ENCODE measurements at regions not wholly inside any gene's neighbourhood (a gene's known extent, or its start where the extent isn't known, plus 50 kb on each side); places are given as distances from the start of the nearest gene placed in this dataset.
"Not testable (repeated sequence)": the region's sequence is repeated elsewhere in the genome, so short reads cannot be mapped to it uniquely, and the experiment has no call there.

DNA sequence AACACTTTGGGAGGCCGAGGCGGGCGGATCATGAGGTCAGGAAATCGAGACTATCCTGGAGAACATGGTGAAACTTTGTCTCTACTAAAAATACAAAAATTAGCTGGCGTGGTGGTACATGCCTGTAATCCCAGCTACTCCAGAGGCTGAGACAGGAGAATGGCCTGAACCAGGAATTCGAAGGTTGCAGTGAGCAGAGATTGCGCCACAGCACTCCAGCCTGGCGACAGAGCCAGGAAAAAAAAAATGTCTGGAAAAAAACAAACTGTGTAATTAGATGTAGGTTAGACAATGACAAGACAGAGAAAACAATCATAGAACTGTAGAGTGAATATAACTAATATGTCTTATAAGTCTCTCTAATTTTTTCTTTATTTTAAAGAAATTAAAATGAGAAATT is 1002.5 kb upstream of the LCORL start:
- H3K14ac ChIP-seq (ENCODE audit: low read length in 2 of 2) = no peak overlapping the region
- H3K18ac ChIP-seq (ENCODE audit: low read depth in 1 of 2, low read length in 2 of 2) = no peak overlapping the region
- no peak overlapping the region for H4K91ac ChIP-seq (ENCODE audit: low read length)
- no peaks in the 10 kb centered on the region for H3K9me3 ChIP-seq (ENCODE audit: control insufficient read depth, low read length)
- no peak overlapping the region for H3K9ac ChIP-seq (ENCODE audit: low read length)
- no peak overlapping the region for H3K23ac ChIP-seq (ENCODE audit: low read length in 2 of 2)
- H3K79me1 ChIP-seq (replicated peaks; ENCODE audit: low read length, poor library complexity, severe bottlenecking) = no peaks in the 10 kb centered on the region
- no peak overlapping the region for H2BK12ac ChIP-seq (ENCODE audit: low read length in 2 of 2)
- H2BK15ac ChIP-seq (ENCODE audit: low read depth, poor library complexity, severe bottlenecking) = no peak overlapping the region
- no peak for DNase-seq
- 95% methylated on average over 8 of the region's 8 CpGs for WGBS
- H3K27ac ChIP-seq (ENCODE audit: low read length, poor library complexity, severe bottlenecking) = no peak overlapping the region
- no peak overlapping the region for H2AFZ ChIP-seq (ENCODE audit: low read depth, low read length)
- H4K8ac ChIP-seq (ENCODE audit: low read length) = no peak overlapping the region
- no peak overlapping the region for H2BK5ac ChIP-seq (ENCODE audit: low read depth, low read length, poor library complexity, severe bottlenecking)
- no peak overlapping the region for H3K4ac ChIP-seq (ENCODE audit: low read depth in 1 of 2, low read length in 2 of 2)
- H3K4me2 ChIP-seq (ENCODE audit: low read length, poor library complexity, severe bottlenecking) = no peak overlapping the region
- no peaks in the 10 kb centered on the region for H3K4me1 ChIP-seq (ENCODE audit: control insufficient read depth, insufficient read depth, low read depth, low read length)
- H3K4me3 ChIP-seq (ENCODE audit: insufficient read depth in 1 of 2, low read depth in 1 of 2, low read length in 2 of 2) = no peak overlapping the region
- H2BK120ac ChIP-seq (ENCODE audit: low read depth, low read length) = no peak overlapping the region
- no peak overlapping the region for H2AK5ac ChIP-seq (ENCODE audit: low read length, severe bottlenecking)
- no peaks in the 10 kb centered on the region for H3K27me3 ChIP-seq (ENCODE audit: control insufficient read depth in 1 of 2, insufficient read depth in 1 of 2, low read length in 2 of 2)
- H3K36me3 ChIP-seq (ENCODE audit: control insufficient read depth in 1 of 2, insufficient read depth in 2 of 2, low read depth in 1 of 2, low read length in 2 of 2) = no peaks in the 10 kb centered on the region

GRCh38 chr4:19021617-19022016 is 1000.1 kb upstream of the LCORL start:
- no peak for DNase-seq
- Histone ChIP-seq H3K9me3 (ENCODE audit: control insufficient read depth, low read length) (no peaks in the 10 kb centered on the region), H2BK15ac (ENCODE audit: low read depth, poor library complexity, severe bottlenecking) (no peak overlapping the region), H2AK5ac (ENCODE audit: low read length, severe bottlenecking) (no peak overlapping the region), H3K4ac (ENCODE audit: low read depth in 1 of 2, low read length in 2 of 2) (no peak overlapping the region), H4K91ac (ENCODE audit: low read length) (no peak overlapping the region), H3K36me3 (ENCODE audit: control insufficient read depth in 1 of 2, insufficient read depth in 2 of 2, low read depth in 1 of 2, low read length in 2 of 2) (no peaks in the 10 kb centered on the region), H3K23ac (ENCODE audit: low read length in 2 of 2) (no peak overlapping the region), H3K4me2 (ENCODE audit: low read length, poor library complexity, severe bottlenecking) (no peak overlapping the region), H3K18ac (ENCODE audit: low read depth in 1 of 2, low read length in 2 of 2) (no peak overlapping the region), H3K27me3 (ENCODE audit: control insufficient read depth in 1 of 2, insufficient read depth in 1 of 2, low read length in 2 of 2) (no peaks in the 10 kb centered on the region), H3K4me3 (ENCODE audit: insufficient read depth in 1 of 2, low read depth in 1 of 2, low read length in 2 of 2) (no peak overlapping the region), H4K8ac (ENCODE audit: low read length) (no peak overlapping the region), H3K79me1 (replicated peaks; ENCODE audit: low read length, poor library complexity, severe bottlenecking) (no peaks in the 10 kb centered on the region), H3K9ac (ENCODE audit: low read length) (no peak overlapping the region), H2BK5ac (ENCODE audit: low read depth, low read length, poor library complexity, severe bottlenecking) (no peak overlapping the region), H3K4me1 (ENCODE audit: control insufficient read depth, insufficient read depth, low read depth, low read length) (no peaks in the 10 kb centered on the region), H2AFZ (ENCODE audit: low read depth, low read length) (no peak overlapping the region), H3K14ac (ENCODE audit: low read length in 2 of 2) (no peak overlapping the region), H2BK120ac (ENCODE audit: low read depth, low read length) (no peak overlapping the region), H3K27ac (ENCODE audit: low read length, poor library complexity, severe bottlenecking) (no peak overlapping the region), H2BK12ac (ENCODE audit: low read length in 2 of 2) (no peak overlapping the region)

DNA sequence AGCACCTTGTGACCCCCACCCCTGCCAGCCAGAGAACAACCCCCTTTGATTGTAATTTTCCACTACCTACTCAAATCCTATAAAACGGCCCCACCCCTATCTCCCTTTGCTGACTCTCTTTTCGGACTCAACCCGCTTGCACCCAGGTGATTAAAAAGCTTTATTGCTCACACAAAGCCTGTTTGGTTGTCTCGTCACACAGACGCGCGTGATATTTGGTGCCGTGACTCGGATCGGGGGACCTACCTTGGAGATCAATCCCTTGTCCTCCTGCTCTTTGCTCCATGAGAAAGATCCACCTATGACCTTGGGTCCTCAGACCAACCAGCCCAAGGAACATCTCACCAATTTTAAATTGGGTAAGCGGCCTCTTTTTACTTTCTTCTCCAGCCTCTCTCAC is 995.0 kb upstream of the LCORL start:
- not testable (repeated sequence) for H2BK12ac ChIP-seq (ENCODE audit: low read length in 2 of 2); H2AK5ac ChIP-seq (ENCODE audit: low read length, severe bottlenecking); H3K9ac ChIP-seq (ENCODE audit: low read length); H3K18ac ChIP-seq (ENCODE audit: low read depth in 1 of 2, low read length in 2 of 2); H3K4me1 ChIP-seq (ENCODE audit: control insufficient read depth, insufficient read depth, low read depth, low read length); H3K79me1 ChIP-seq (replicated peaks; ENCODE audit: low read length, poor library complexity, severe bottlenecking); H3K23ac ChIP-seq (ENCODE audit: low read length in 2 of 2); H3K4ac ChIP-seq (ENCODE audit: low read depth in 1 of 2, low read length in 2 of 2); H3K4me3 ChIP-seq (ENCODE audit: insufficient read depth in 1 of 2, low read depth in 1 of 2, low read length in 2 of 2); H2BK5ac ChIP-seq (ENCODE audit: low read depth, low read length, poor library complexity, severe bottlenecking); H3K14ac ChIP-seq (ENCODE audit: low read length in 2 of 2); DNase-seq; H3K9me3 ChIP-seq (ENCODE audit: control insufficient read depth, low read length); H3K27ac ChIP-seq (ENCODE audit: low read length, poor library complexity, severe bottlenecking); H2BK15ac ChIP-seq (ENCODE audit: low read depth, poor library complexity, severe bottlenecking); H3K27me3 ChIP-seq (ENCODE audit: control insufficient read depth in 1 of 2, insufficient read depth in 1 of 2, low read length in 2 of 2); H3K36me3 ChIP-seq (ENCODE audit: control insufficient read depth in 1 of 2, insufficient read depth in 2 of 2, low read depth in 1 of 2, low read length in 2 of 2); H2AFZ ChIP-seq (ENCODE audit: low read depth, low read length); H4K91ac ChIP-seq (ENCODE audit: low read length); H3K4me2 ChIP-seq (ENCODE audit: low read length, poor library complexity, severe bottlenecking); H4K8ac ChIP-seq (ENCODE audit: low read length); H2BK120ac ChIP-seq (ENCODE audit: low read depth, low read length)
- 96% methylated on average over 11 of the region's 11 CpGs for WGBS

- Histone ChIP-seq H2AK5ac (ENCODE audit: low read length, severe bottlenecking) (no peak overlapping the region), H3K36me3 (ENCODE audit: control insufficient read depth in 1 of 2, insufficient read depth in 2 of 2, low read depth in 1 of 2, low read length in 2 of 2) (no peaks in the 10 kb centered on the region), H3K27ac (ENCODE audit: low read length, poor library complexity, severe bottlenecking) (no peak overlapping the region), H3K27me3 (ENCODE audit: control insufficient read depth in 1 of 2, insufficient read depth in 1 of 2, low read length in 2 of 2) (no peaks in the 10 kb centered on the region), H4K91ac (ENCODE audit: low read length) (no peak overlapping the region), H3K9ac (ENCODE audit: low read length) (no peak overlapping the region), H3K4me2 (ENCODE audit: low read length, poor library complexity, severe bottlenecking) (no peak overlapping the region), H3K23ac (ENCODE audit: low read length in 2 of 2) (no peak overlapping the region), H3K18ac (ENCODE audit: low read depth in 1 of 2, low read length in 2 of 2) (no peak overlapping the region), H2BK15ac (ENCODE audit: low read depth, poor library complexity, severe bottlenecking) (no peak overlapping the region), H2AFZ (ENCODE audit: low read depth, low read length) (no peak overlapping the region), H2BK12ac (ENCODE audit: low read length in 2 of 2) (no peak overlapping the region), H3K9me3 (ENCODE audit: control insufficient read depth, low read length) (no peaks in the 10 kb centered on the region), H3K14ac (ENCODE audit: low read length in 2 of 2) (no peak overlapping the region), H2BK120ac (ENCODE audit: low read depth, low read length) (no peak overlapping the region), H2BK5ac (ENCODE audit: low read depth, low read length, poor library complexity, severe bottlenecking) (no peak overlapping the region), H4K8ac (ENCODE audit: low read length) (no peak overlapping the region), H3K4me1 (ENCODE audit: control insufficient read depth, insufficient read depth, low read depth, low read length) (no peaks in the 10 kb centered on the region), H3K79me1 (replicated peaks; ENCODE audit: low read length, poor library complexity, severe bottlenecking) (no peaks in the 10 kb centered on the region), H3K4me3 (ENCODE audit: insufficient read depth in 1 of 2, low read depth in 1 of 2, low read length in 2 of 2) (no peak overlapping the region), H3K4ac (ENCODE audit: low read depth in 1 of 2, low read length in 2 of 2) (no peak overlapping the region)
- DNase-seq = no peak
Measured at GRCh38 chr4:19014594-19014993, 993.0 kb upstream of the LCORL start.

Measured in mesenchymal stem cell (in vitro differentiated cells and primary cell).